ENCODE measurements at regions not wholly inside any gene's neighbourhood (a gene's known extent, or its start where the extent isn't known, plus 50 kb on each side); places are given as distances from the start of the nearest gene placed in this dataset.

- H3K27me3 ChIP-seq, result no peaks in the 10 kb centered on the region
- no peaks in the 10 kb centered on the region for H3K4me1 ChIP-seq
- H3K4me3 ChIP-seq, result no peak overlapping the region
- no peak for TF ChIP-seq CTCF (IDR thresholded peaks at IDR 0.05)
- no peak overlapping the region for H3K27ac ChIP-seq
- no peak for DNase-seq
- intact Hi-C loops (cut with DNase I; ENCODE audit: low total_unique reads), result no loop called here
- H3K36me3 ChIP-seq, result no peaks in the 10 kb centered on the region
- H3K9me3 ChIP-seq, result no peaks in the 10 kb centered on the region
Measured at GRCh38 chr7:24462984-24463383, 110.3 kb upstream of the PALS2 start.

- Histone ChIP-seq H3K4me3 (no peak overlapping the region), H3K27me3 (no peaks in the 10 kb centered on the region), H3K36me3 (no peaks in the 10 kb centered on the region), H3K27ac (no peak overlapping the region), H3K4me1 (no peaks in the 10 kb centered on the region), H3K9me3 (no peaks in the 10 kb centered on the region)
- intact Hi-C loops (cut with DNase I; ENCODE audit: low total_unique reads), result no loop called here
- no peak for DNase-seq
- TF ChIP-seq CTCF (IDR thresholded peaks at IDR 0.05), result no peak
Measured at GRCh38 chr7:24463474-24463873, 109.8 kb upstream of the PALS2 start.

GRCh38 chr7:24464861-24465260 is 108.4 kb upstream of the PALS2 start:
- no peaks in the 10 kb centered on the region for H3K4me1 ChIP-seq
- no peaks in the 10 kb centered on the region for H3K27me3 ChIP-seq
- H3K36me3 ChIP-seq, result no peaks in the 10 kb centered on the region
- intact Hi-C loops (cut with DNase I; ENCODE audit: low total_unique reads), result no loop called here
- TF ChIP-seq CTCF (IDR thresholded peaks at IDR 0.05), result no peak
- H3K9me3 ChIP-seq, result no peaks in the 10 kb centered on the region
- no peak overlapping the region for H3K27ac ChIP-seq
- H3K4me3 ChIP-seq, result no peak overlapping the region
- DNase-seq, result no peak

- intact Hi-C loops (cut with DNase I; ENCODE audit: low total_unique reads), result no loop called here
- TF ChIP-seq CTCF (IDR thresholded peaks at IDR 0.05), result no peak
- Histone ChIP-seq H3K9me3 (no peaks in the 10 kb centered on the region), H3K4me1 (no peaks in the 10 kb centered on the region), H3K27me3 (no peaks in the 10 kb centered on the region), H3K36me3 (no peaks in the 10 kb centered on the region), H3K4me3 (no peak overlapping the region), H3K27ac (no peak overlapping the region)
- DNase-seq, result no peak
Measured at GRCh38 chr7:24466168-24466768, 107.0 kb upstream of the PALS2 start.

- no peaks in the 10 kb centered on the region for H3K27me3 ChIP-seq
- H3K4me1 ChIP-seq, result no peaks in the 10 kb centered on the region
- no peak for TF ChIP-seq CTCF (IDR thresholded peaks at IDR 0.05)
- no peak overlapping the region for H3K4me3 ChIP-seq
- H3K27ac ChIP-seq, result no peak overlapping the region
- DNase-seq, result no peak
- H3K36me3 ChIP-seq, result no peaks in the 10 kb centered on the region
- intact Hi-C loops (cut with DNase I; ENCODE audit: low total_unique reads), result no loop called here
- no peaks in the 10 kb centered on the region for H3K9me3 ChIP-seq
Measured at GRCh38 chr7:24469118-24469517, 104.1 kb upstream of the PALS2 start.

- Histone ChIP-seq H3K4me1 (peaks cover 0 to 13% (median 6%) of the 10 kb centered on the region in 4 donors), H3K4me3 (no peak overlapping the region), H3K27ac (no peak overlapping the region), H3K36me3 (no peaks in the 10 kb centered on the region), H3K27me3 (no peaks in the 10 kb centered on the region), H3K9me3 (no peaks in the 10 kb centered on the region)
- intact Hi-C loops (cut with DNase I; ENCODE audit: low total_unique reads), result no loop called here
- TF ChIP-seq CTCF (IDR thresholded peaks at IDR 0.05), result no peak
- no peak for DNase-seq
Measured at GRCh38 chr7:24472093-24472492, 101.2 kb upstream of the PALS2 start.
